HL-60 (cell line): ENCODE measurements at regions not wholly inside any gene's neighbourhood (a gene's known extent, or its start where the extent isn't known, plus 50 kb on each side); places are given as distances from the start of the nearest gene placed in this dataset.

Experiments
- CTCF ChIP-seq: IDR thresholded peaks from one replicate; pipeline ENCODE4 v1.5.1; 2011; ENCODE audit warnings: low read length, control low read depth, inconsistent platforms; ENCODE audit not compliant: insufficient read depth
- SPI1 ChIP-seq: IDR thresholded peaks from 2 replicates; pipeline ENCODE4 v1.6.1; 2012; ENCODE audit warnings: low read depth, mild to moderate bottlenecking, borderline replicate concordance

GRCh38 chr18:40367576-40367975 is 1587.5 kb upstream of the PIK3C3 start:
- TF ChIP-seq CTCF: no peak
- TF ChIP-seq SPI1: no peak
